GM12873 (cell line): ENCODE measurements at regions not wholly inside any gene's neighbourhood (a gene's known extent, or its start where the extent isn't known, plus 50 kb on each side); places are given as distances from the start of the nearest gene placed in this dataset.

ENCODE experiments used
- CTCF ChIP-seq: IDR thresholded peaks from 2 replicates; pipeline ENCODE4 v1.5.1; 2012; ENCODE audit warnings: low read depth, mild to moderate bottlenecking, moderate library complexity, low read length, control low read depth; ENCODE audit not compliant: insufficient read depth; ENCODE audit errors: missing control alignments

GRCh38 chr4:79678472-79679202 lies 270.6 kb upstream of the GK2 start:
- TF ChIP-seq CTCF, result no peak

DNA sequence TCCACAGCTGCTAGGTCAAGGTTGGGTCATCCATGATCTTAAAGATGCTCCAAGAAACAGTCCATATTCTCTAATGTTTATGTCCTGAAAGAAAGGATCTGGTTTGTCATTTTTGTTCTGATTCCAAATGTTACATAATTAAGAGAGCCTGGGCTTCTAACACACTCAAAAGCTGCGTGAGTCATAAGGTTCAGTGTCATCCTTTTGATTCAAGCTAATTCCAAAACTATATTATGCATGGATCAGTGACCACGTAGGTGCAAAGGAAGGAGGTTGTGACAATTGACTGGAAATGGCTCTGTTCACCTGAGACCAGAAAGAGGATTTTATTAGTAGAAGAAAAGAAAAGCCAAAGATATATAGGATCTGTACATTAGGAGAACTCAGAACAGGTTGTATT lies 268.7 kb upstream of the GK2 start:
- TF ChIP-seq CTCF, result no peak

- no peak for TF ChIP-seq CTCF
Observed at GRCh38 chr4:79673898-79674297, 265.9 kb upstream of the GK2 start.

DNA sequence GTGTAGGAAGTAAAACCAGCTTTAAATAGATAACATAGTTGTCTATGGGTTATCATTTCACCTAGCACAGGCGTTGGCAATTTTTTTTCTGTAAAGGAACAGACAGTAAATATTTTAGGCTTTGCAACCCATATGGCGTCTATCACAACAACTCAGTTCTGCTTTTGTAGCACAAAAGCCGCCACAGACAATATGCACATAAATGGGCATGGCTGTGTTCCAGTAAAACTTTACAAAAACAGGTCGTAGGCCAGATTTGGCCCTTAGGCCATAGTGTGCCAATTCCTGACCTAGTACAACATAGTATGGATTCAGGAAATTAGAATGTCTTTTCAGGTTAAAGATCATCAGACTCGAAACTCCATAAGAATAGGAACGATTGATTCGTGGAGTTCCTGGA lies 265.3 kb upstream of the GK2 start:
- TF ChIP-seq CTCF, result no peak

DNA sequence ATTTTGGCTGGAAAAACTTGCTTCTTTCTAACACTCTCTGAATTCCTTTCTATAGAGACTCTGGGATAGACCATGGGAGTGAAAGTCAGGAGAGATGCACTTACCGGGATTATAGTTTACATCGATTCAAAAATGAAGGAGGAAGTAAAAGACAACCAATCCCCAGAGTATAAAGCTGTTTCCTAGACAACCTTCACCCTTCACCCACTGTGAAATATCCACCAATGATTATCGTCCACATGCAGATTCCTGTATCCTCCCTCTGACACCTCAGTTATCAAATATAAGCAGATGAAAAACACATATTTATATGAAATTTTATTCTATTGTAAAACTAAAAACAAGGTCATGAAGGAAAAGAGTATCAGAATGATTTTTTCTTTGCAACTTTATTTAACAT lies 258.8 kb upstream of the GK2 start:
- no peak for TF ChIP-seq CTCF

DNA sequence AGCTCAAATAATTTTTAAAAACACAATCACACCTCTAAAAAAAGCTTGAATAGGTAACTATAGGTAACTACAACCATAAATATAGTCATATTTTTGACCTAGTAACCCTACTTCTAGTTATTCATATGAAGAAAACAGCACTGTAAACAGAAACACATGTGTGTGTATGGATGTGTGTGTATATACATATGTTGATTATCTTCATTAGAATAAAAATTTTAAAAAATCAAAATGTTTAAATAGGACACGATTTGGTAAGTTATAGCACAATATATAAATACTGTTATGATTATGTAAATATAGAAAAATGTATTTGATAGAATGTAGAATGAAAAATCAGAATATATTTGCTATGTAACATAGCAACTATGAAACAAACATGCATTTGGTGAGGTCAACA lies 258.1 kb upstream of the GK2 start:
- TF ChIP-seq CTCF, result no peak

- TF ChIP-seq CTCF, result no peak
Observed at GRCh38 chr4:79663865-79664264, 255.8 kb upstream of the GK2 start.

DNA sequence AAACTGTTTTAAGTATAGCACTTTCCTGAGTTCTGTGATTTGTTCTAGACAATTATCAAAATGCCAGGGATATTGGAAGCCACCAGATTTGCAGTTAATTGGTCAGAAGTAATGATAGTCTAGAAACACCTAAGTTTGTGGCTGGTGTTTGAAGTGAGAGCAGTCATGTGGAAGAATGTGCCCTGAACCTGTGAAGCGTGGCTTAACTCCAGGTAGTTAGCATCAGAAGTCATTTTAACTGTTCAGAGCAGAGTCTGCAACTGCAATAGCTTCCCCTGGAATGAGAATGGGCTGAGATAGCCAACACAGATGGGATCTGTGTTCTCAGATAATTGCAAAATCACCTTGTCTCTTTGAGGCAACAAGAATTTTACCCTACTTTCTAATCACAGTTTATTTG lies 255.1 kb upstream of the GK2 start:
- TF ChIP-seq CTCF, result no peak
